Natural killer cell (primary cell): ENCODE measurements at regions not wholly inside any gene's neighbourhood (a gene's known extent, or its start where the extent isn't known, plus 50 kb on each side); places are given as distances from the start of the nearest gene placed in this dataset.

Source experiments
- ATAC-seq, 3 donors: fragments of 150-1000 bp in 2 of 3; fragments of 200-7000 bp in 1 of 3; cut with Tn5 transposase; 1 replicate in 1 of 3; 2 replicates in 2 of 3; pipeline ENCODE4 v1.10.0; 2021; ENCODE audit warnings: mild to moderate bottlenecking in 2 of 3, moderate library complexity in 2 of 3
- DNase-seq, 2 donors: peaks; one replicate each; pipeline versions ENCODE4 v3.0.0 to v3.0.0-alpha.2; 2013 to 2021; ENCODE audit warnings: mixed read lengths in 1 of 2
- H3K27ac ChIP-seq: one replicate; pipeline ENCODE4 v1.5.1; 2013; ENCODE audit warnings: mild to moderate bottlenecking, low read length
- H3K27me3 ChIP-seq: one replicate; pipeline ENCODE4 v1.6.1; 2013; ENCODE audit warnings: low read length; ENCODE audit not compliant: control insufficient read depth, insufficient read depth
- H3K36me3 ChIP-seq: one replicate; pipeline ENCODE4 v1.6.1; 2013; ENCODE audit warnings: low read length; ENCODE audit not compliant: control insufficient read depth, insufficient read depth
- H3K4me1 ChIP-seq: one replicate; pipeline ENCODE4 v1.6.1; 2013; ENCODE audit warnings: low read length; ENCODE audit not compliant: control insufficient read depth, insufficient read depth
- H3K4me3 ChIP-seq: one replicate; pipeline ENCODE4 v1.5.1; 2013; ENCODE audit warnings: low read length
- H3K9me3 ChIP-seq: one replicate; pipeline ENCODE4 v1.6.1; 2013; ENCODE audit warnings: low read length; ENCODE audit not compliant: control insufficient read depth, insufficient read depth
- H3K27ac Mint-ChIP-seq, 2 donors: one replicate each; pipeline ENCODE4 v1.8.0; 2022; ENCODE audit warnings: mild to moderate bottlenecking in 2 of 2, mixed read lengths in 2 of 2, moderate library complexity in 1 of 2
- H3K27me3 Mint-ChIP-seq, 2 donors: one replicate each; pipeline ENCODE4 v1.8.0; 2022; ENCODE audit warnings: low read depth in 2 of 2, mixed read lengths in 2 of 2
- H3K36me3 Mint-ChIP-seq: one replicate; pipeline ENCODE4 v1.8.0; 2022; ENCODE audit warnings: mixed read lengths
- H3K4me1 Mint-ChIP-seq, 2 donors: one replicate each; pipeline ENCODE4 v1.8.0; 2022; ENCODE audit warnings: mixed read lengths in 2 of 2
- H3K4me3 Mint-ChIP-seq: one replicate; pipeline ENCODE4 v1.8.0; 2022; ENCODE audit warnings: mild to moderate bottlenecking, moderate library complexity, mixed read lengths
- H3K9me3 Mint-ChIP-seq, 2 donors: one replicate each; pipeline ENCODE4 v1.8.0; 2022; ENCODE audit warnings: mixed read lengths in 2 of 2
- CTCF ChIP-seq: fragments of 200-600 bp; IDR thresholded peaks from one replicate; pipeline ENCODE4 v1.8.0; 2022; ENCODE audit warnings: antibody characterized with exemption
- WGBS: methylation state at CpG from one replicate; pipeline ENCODE4 v1.1.7; 2013; ENCODE audit warnings: missing lambda C conversion rate; ENCODE audit not compliant: insufficient coverage; 5-methylcytosine and 5-hydroxymethylcytosine counted together
- intact Hi-C: fragments of 100-400 bp; cut with micrococcal nuclease; formaldehyde crosslinking; loops from one replicate; pipeline ENCODE4 v1.14.2; 2022

- 90% methylated on average over 12 of the region's 12 CpGs for WGBS
- peaks cover 9% of the 10 kb centered on the region for H3K4me1 ChIP-seq
- H3K9me3 ChIP-seq, result no peaks in the 10 kb centered on the region
- H3K36me3 ChIP-seq, result no peaks in the 10 kb centered on the region
- Mint-ChIP-seq H3K4me1 (no peaks in the 10 kb centered on the region), H3K36me3 (no peaks in the 10 kb centered on the region), H3K27ac (no peak overlapping the region), H3K27me3 (peaks cover 3 to 13% of the 10 kb centered on the region in 2 donors), H3K4me3 (no peak overlapping the region), H3K9me3 (no peaks in the 10 kb centered on the region)
- no peak for DNase-seq
- no peak overlapping the region for H3K4me3 ChIP-seq
- TF ChIP-seq CTCF, result no peak
- no peak for ATAC-seq
- intact Hi-C loops, result no loop called here
- H3K27ac ChIP-seq, result no peak overlapping the region
- H3K27me3 ChIP-seq, result no peaks in the 10 kb centered on the region
These were observed 177.8 kb upstream of the SFSWAP start for GRCh38 chr12:131533139-131533538.

- Mint-ChIP-seq H3K27me3 (peaks cover 3 to 13% of the 10 kb centered on the region in 2 donors), H3K27ac (no peak overlapping the region)
- peak overlapping the region; percentile 46 for H3K27ac ChIP-seq
These were observed 175.1 kb upstream of the SFSWAP start for GRCh38 chr12:131535779-131536178.

GRCh38 chr12:131536337-131536736 is 174.6 kb upstream of the SFSWAP start:
- no peak overlapping the region for H3K4me3 Mint-ChIP-seq
- WGBS, result 39% methylated on average over 11 of the region's 11 CpGs
- H3K27ac Mint-ChIP-seq, result no peak overlapping the region
- intact Hi-C loops, result no loop called here
- ATAC-seq (no peak), DNase-seq (peak in 1 of 2 donors; percentile 46)
- H3K9me3 Mint-ChIP-seq, result no peaks in the 10 kb centered on the region
- H3K4me1 Mint-ChIP-seq, result no peaks in the 10 kb centered on the region
- H3K27ac ChIP-seq, result peak overlapping the region; percentile 46
- TF ChIP-seq CTCF, result no peak
- no peaks in the 10 kb centered on the region for H3K36me3 Mint-ChIP-seq
- peaks cover 9% of the 10 kb centered on the region for H3K4me1 ChIP-seq
- H3K27me3 ChIP-seq, result no peaks in the 10 kb centered on the region
- H3K27me3 Mint-ChIP-seq, result peaks cover 3 to 12% of the 10 kb centered on the region in 2 donors
- no peaks in the 10 kb centered on the region for H3K36me3 ChIP-seq
- H3K4me3 ChIP-seq, result no peak overlapping the region
- no peaks in the 10 kb centered on the region for H3K9me3 ChIP-seq

More at GRCh38 chr12:131535779-131536178, 175.1 kb upstream of the SFSWAP start:
- no peak for TF ChIP-seq CTCF
- intact Hi-C loops, result no loop called here
- Mint-ChIP-seq H3K36me3 (no peaks in the 10 kb centered on the region), H3K4me1 (no peaks in the 10 kb centered on the region), H3K4me3 (no peak overlapping the region), H3K9me3 (no peaks in the 10 kb centered on the region)
- Histone ChIP-seq H3K9me3 (no peaks in the 10 kb centered on the region), H3K36me3 (no peaks in the 10 kb centered on the region), H3K4me1 (peaks cover 9% of the 10 kb centered on the region), H3K4me3 (no peak overlapping the region), H3K27me3 (no peaks in the 10 kb centered on the region)
- DNase-seq, result no peak
- ATAC-seq, result no peak
- WGBS, result 94% methylated on average over 5 of the region's 5 CpGs

- no peak for DNase-seq
- Mint-ChIP-seq H3K27ac (no peak overlapping the region), H3K9me3 (no peaks in the 10 kb centered on the region), H3K4me1 (no peaks in the 10 kb centered on the region), H3K27me3 (peaks cover 3 to 7% of the 10 kb centered on the region in 2 donors), H3K36me3 (no peaks in the 10 kb centered on the region), H3K4me3 (no peak overlapping the region)
- ATAC-seq, result no peak
- Histone ChIP-seq H3K4me1 (peaks cover 9% of the 10 kb centered on the region), H3K27ac (peak overlapping the region; percentile 46), H3K27me3 (no peaks in the 10 kb centered on the region), H3K9me3 (no peaks in the 10 kb centered on the region), H3K36me3 (no peaks in the 10 kb centered on the region), H3K4me3 (no peak overlapping the region)
- TF ChIP-seq CTCF, result no peak
- 89% methylated on average over 13 of the region's 13 CpGs for WGBS
- intact Hi-C loops, result no loop called here
These were observed 174.1 kb upstream of the SFSWAP start for GRCh38 chr12:131536766-131537165.
